ENCODE measurements at regions not wholly inside any gene's neighbourhood (a gene's known extent, or its start where the extent isn't known, plus 50 kb on each side); places are given as distances from the start of the nearest gene placed in this dataset.

- no peak for DNase-seq
Measured at GRCh38 chr2:240347949-240348500, 87.4 kb upstream of the GPC1 start.

GRCh38 chr2:240348522-240348921 lies 86.9 kb upstream of the GPC1 start:
- no peak for DNase-seq

- DNase-seq = no peak
Measured at GRCh38 chr2:240349133-240350005, 86.1 kb upstream of the GPC1 start.

- DNase-seq = no peak
Measured at GRCh38 chr2:240350006-240350355, 85.5 kb upstream of the GPC1 start.

- no peak for DNase-seq
Measured at GRCh38 chr2:240350696-240351087, 84.8 kb upstream of the GPC1 start.

- no peak for DNase-seq
Measured at GRCh38 chr2:240351088-240351741, 84.2 kb upstream of the GPC1 start.

GRCh38 chr2:240351826-240352426 lies 83.5 kb upstream of the GPC1 start:
- DNase-seq = no peak

GRCh38 chr2:240353086-240353798 lies 82.2 kb upstream of the GPC1 start:
- DNase-seq = no peak

GRCh38 chr2:240353944-240354343 lies 81.5 kb upstream of the GPC1 start:
- no peak for DNase-seq

- no peak for DNase-seq
Measured at GRCh38 chr2:240355001-240355891, 80.2 kb upstream of the GPC1 start.

GRCh38 chr2:240355962-240356361 lies 79.5 kb upstream of the GPC1 start:
- no peak for DNase-seq

- no peak for DNase-seq
Measured at GRCh38 chr2:240356700-240357640, 78.5 kb upstream of the GPC1 start.

GRCh38 chr2:240357641-240358012 lies 77.8 kb upstream of the GPC1 start:
- DNase-seq = no peak

- no peak for DNase-seq
Measured at GRCh38 chr2:240358080-240358479, 77.4 kb upstream of the GPC1 start.

GRCh38 chr2:240358821-240359397 lies 76.6 kb upstream of the GPC1 start:
- DNase-seq = no peak

GRCh38 chr2:240359695-240360094 lies 75.8 kb upstream of the GPC1 start:
- DNase-seq = no peak

- no peak for DNase-seq
Measured at GRCh38 chr2:240360645-240361475, 74.6 kb upstream of the GPC1 start.

GRCh38 chr2:240362216-240362755 lies 73.2 kb upstream of the GPC1 start:
- no peak for DNase-seq

Data from NCI-H2227 treated with DMSO at 0.1 percent for 48 hours (cell line).